ENCODE measurements at regions not wholly inside any gene's neighbourhood (a gene's known extent, or its start where the extent isn't known, plus 50 kb on each side); places are given as distances from the start of the nearest gene placed in this dataset.

GRCh38 chr16:86794216-86794864 lies 216.0 kb downstream of the FOXL1 start:
- in situ Hi-C loops (cut with MboI; ENCODE audit: low sequenced_read_pairs): no loop called here

GRCh38 chr16:86797700-86798099 lies 219.4 kb downstream of the FOXL1 start:
- in situ Hi-C loops (cut with MboI; ENCODE audit: low sequenced_read_pairs): no loop called here

GRCh38 chr16:86798247-86799041 lies 220.1 kb downstream of the FOXL1 start:
- in situ Hi-C loops (cut with MboI; ENCODE audit: low sequenced_read_pairs): no loop called here

- in situ Hi-C loops (cut with MboI; ENCODE audit: low sequenced_read_pairs): no loop called here
Measured at GRCh38 chr16:86799367-86799766, 221.0 kb downstream of the FOXL1 start.

- in situ Hi-C loops (cut with MboI; ENCODE audit: low sequenced_read_pairs): no loop called here
Measured at GRCh38 chr16:86800894-86801293, 222.5 kb downstream of the FOXL1 start.

GRCh38 chr16:86802013-86802412 lies 223.7 kb downstream of the FOXL1 start:
- in situ Hi-C loops (cut with MboI; ENCODE audit: low sequenced_read_pairs): no loop called here

- in situ Hi-C loops (cut with MboI; ENCODE audit: low sequenced_read_pairs): no loop called here
Measured at GRCh38 chr16:86805188-86805587, 226.8 kb downstream of the FOXL1 start.

- in situ Hi-C loops (cut with MboI; ENCODE audit: low sequenced_read_pairs): no loop called here
Measured at GRCh38 chr16:86806181-86806837, 228.0 kb downstream of the FOXL1 start.

- in situ Hi-C loops (cut with MboI; ENCODE audit: low sequenced_read_pairs): no loop called here
Measured at GRCh38 chr16:86806838-86807351, 228.5 kb downstream of the FOXL1 start.

GRCh38 chr16:86808863-86809444 lies 230.6 kb downstream of the FOXL1 start:
- in situ Hi-C loops (cut with MboI; ENCODE audit: low sequenced_read_pairs): no loop called here

GRCh38 chr16:86809458-86809955 lies 231.2 kb downstream of the FOXL1 start:
- in situ Hi-C loops (cut with MboI; ENCODE audit: low sequenced_read_pairs): no loop called here

GRCh38 chr16:86810062-86810461 lies 231.7 kb downstream of the FOXL1 start:
- in situ Hi-C loops (cut with MboI; ENCODE audit: low sequenced_read_pairs): no loop called here

GRCh38 chr16:86812363-86812970 lies 234.1 kb downstream of the FOXL1 start:
- in situ Hi-C loops (cut with MboI; ENCODE audit: low sequenced_read_pairs): no loop called here

- in situ Hi-C loops (cut with MboI; ENCODE audit: low sequenced_read_pairs): no loop called here
Measured at GRCh38 chr16:86814256-86814655, 235.9 kb downstream of the FOXL1 start.

- in situ Hi-C loops (cut with MboI; ENCODE audit: low sequenced_read_pairs): no loop called here
Measured at GRCh38 chr16:86816930-86817625, 238.7 kb downstream of the FOXL1 start.

- in situ Hi-C loops (cut with MboI; ENCODE audit: low sequenced_read_pairs): no loop called here
Measured at GRCh38 chr16:86818671-86819532, 240.6 kb downstream of the FOXL1 start.

GRCh38 chr16:86819533-86819892 lies 241.2 kb downstream of the FOXL1 start:
- in situ Hi-C loops (cut with MboI; ENCODE audit: low sequenced_read_pairs): no loop called here

- in situ Hi-C loops (cut with MboI; ENCODE audit: low sequenced_read_pairs): no loop called here
Measured at GRCh38 chr16:86821895-86822294, 243.5 kb downstream of the FOXL1 start.

- in situ Hi-C loops (cut with MboI; ENCODE audit: low sequenced_read_pairs): no loop called here
Measured at GRCh38 chr16:86823125-86823524, 244.8 kb downstream of the FOXL1 start.
